HG03460 (cell line): ENCODE measurements at regions not wholly inside any gene's neighbourhood (a gene's known extent, or its start where the extent isn't known, plus 50 kb on each side); places are given as distances from the start of the nearest gene placed in this dataset.
"Not testable (repeated sequence)": the region's sequence is repeated elsewhere in the genome, so short reads cannot be mapped to it uniquely, and the experiment has no call there.

Source experiments
- ATAC-seq: cut with Tn5 transposase; IDR thresholded peaks from one replicate; pipeline ENCODE4 v1.9.1; 2021; ENCODE audit not compliant: unreplicated experiment

DNA sequence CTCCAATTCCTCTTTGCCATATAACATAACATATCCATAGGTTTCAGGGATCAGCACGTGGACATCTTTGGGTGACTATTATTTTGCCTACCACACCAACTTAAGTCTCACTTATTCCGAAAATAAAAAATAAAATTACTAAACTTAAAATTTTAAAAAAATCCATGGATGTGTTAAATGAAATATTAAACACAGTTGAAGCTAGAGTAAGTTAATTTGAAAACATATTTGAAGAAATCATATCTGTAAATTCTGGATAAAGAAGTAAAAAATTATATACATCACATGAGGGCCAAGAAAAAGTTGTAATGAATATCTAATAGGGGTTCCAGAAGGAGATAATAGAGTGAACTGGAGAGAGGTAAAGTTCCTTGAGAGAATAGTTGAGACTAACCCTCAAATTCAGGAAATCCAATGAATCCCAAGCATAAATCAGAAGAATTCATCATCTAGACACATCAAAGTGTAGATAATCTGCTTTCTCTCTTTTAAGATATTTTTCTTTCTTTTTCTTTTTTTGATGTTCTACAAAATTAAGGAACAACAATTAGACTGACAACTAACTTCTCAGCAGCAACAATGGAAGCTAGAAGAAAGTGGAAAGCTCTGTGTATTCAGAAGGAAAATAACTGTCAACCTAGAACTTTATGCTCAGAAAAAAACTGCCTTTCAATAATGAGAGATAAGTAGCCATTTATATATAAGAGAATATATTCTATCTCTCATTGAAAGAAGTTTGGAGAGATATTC lies 147.4 kb downstream of the ABHD5 start:
- ATAC-seq = no peak

GRCh38 chr3:43838877-43839276 lies 148.1 kb downstream of the ABHD5 start:
- ATAC-seq = no peak

DNA sequence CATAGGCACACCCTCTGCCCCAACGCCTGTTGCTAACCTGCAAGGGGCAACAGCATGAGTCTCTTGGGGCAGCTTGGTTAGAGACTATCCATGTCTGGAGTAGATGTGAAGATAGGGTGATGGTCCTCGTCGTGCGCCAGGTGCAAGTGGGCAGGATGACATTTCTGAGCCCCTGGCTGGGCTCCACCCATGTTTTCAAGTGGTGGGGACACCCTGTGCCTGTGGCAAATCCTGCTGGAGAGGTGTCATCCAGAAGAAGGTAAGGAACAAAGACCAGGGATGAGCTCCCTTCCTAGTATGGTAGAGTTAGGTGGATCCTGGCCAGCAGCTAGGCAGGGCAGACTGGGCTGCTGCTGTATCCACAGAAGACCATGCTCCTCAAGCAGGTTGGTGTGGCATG lies 152.6 kb downstream of the ABHD5 start:
- ATAC-seq = no peak

- no peak for ATAC-seq
Measured at GRCh38 chr3:43844757-43845156, 154.0 kb downstream of the ABHD5 start.

DNA sequence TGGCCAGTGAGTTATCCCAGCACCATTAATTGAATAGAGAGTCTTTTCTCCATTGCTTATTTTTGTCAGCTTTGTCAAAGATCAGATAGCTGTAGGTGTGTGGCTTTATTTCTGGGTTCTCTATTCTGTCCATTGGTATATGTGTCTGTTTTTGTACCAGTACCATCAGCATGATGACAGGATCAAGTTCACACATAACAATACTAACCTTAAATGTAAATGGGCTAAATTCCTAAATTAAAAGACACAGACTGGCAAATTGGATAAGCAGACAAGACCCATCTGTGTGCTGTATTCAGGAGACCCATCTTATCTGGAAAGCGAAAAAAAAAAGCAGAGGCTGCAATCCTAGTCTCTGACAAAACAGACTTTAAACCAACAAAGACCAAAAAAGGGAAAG lies 154.8 kb downstream of the ABHD5 start:
- ATAC-seq = not testable (repeated sequence)

- ATAC-seq = no peak
Measured at GRCh38 chr3:43852066-43852465, 161.3 kb downstream of the ABHD5 start.

DNA sequence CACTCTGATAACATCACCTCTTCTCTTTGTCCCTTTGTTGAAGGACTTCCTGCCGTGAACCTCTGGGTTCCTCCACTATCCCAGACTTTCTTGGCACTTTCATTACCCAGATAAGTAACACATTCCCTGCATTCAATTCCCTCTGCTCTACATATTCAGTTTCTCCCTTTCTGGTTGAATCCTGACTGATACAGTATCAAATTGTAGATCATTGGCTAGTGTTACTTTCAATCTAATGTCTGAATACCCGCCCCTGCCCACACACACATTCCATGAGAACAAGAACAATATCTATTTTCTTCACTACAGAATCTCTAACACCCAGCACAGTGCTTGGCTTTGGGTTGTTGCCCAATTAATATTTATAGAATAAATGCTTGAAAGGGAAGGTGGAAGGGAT lies 163.5 kb downstream of the ABHD5 start:
- no peak for ATAC-seq

GRCh38 chr3:43854916-43855315 lies 164.2 kb downstream of the ABHD5 start:
- no peak for ATAC-seq

- ATAC-seq = no peak
Measured at GRCh38 chr3:43855674-43856299, 165.0 kb downstream of the ABHD5 start.

GRCh38 chr3:43856351-43856750 lies 165.6 kb downstream of the ABHD5 start:
- ATAC-seq = no peak

GRCh38 chr3:43856761-43857160 lies 166.0 kb downstream of the ABHD5 start:
- ATAC-seq = no peak

GRCh38 chr3:43857361-43858293 lies 166.9 kb downstream of the ABHD5 start:
- no peak for ATAC-seq

DNA sequence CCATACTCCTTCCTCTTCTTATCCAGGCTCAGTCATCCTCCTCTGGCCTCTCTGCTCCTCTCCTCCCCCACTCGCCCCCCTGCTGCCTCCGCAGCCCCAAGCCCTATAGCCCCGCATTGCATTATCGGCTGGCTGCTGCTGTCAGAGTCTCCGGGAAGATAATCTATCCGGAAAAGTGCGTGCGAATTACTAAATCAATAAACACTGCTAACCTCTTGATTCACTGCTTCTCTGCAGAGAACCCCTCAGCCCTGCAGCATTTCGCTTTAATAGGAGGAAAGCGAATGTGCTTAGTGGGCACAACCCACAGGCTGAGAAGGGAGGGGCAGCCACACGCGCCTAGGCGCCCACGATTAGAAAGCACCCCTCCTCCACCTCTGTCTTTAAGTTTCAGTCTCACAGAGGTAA lies 167.6 kb downstream of the ABHD5 start:
- no peak for ATAC-seq

DNA sequence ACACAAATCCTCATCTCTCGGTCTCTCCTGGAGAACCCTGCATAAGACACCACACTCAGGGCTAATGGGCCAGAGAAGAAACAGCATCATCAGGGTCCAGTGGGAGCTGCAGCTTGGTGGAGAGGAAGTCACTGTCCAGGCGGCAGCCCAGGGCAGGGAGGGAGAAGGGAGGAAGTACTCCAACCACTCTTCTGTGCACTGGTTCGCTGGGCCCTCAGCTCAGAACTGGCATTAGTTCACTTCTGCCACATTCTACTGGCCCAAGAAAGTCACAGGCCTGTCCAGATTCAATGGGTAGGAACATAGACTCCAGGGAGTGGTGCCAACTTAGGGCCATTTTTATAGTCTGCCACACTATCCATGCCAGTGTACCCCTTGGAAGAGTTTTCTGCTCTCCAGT lies 169.0 kb downstream of the ABHD5 start:
- no peak for ATAC-seq

GRCh38 chr3:43861635-43862034 lies 170.9 kb downstream of the ABHD5 start:
- no peak for ATAC-seq

DNA sequence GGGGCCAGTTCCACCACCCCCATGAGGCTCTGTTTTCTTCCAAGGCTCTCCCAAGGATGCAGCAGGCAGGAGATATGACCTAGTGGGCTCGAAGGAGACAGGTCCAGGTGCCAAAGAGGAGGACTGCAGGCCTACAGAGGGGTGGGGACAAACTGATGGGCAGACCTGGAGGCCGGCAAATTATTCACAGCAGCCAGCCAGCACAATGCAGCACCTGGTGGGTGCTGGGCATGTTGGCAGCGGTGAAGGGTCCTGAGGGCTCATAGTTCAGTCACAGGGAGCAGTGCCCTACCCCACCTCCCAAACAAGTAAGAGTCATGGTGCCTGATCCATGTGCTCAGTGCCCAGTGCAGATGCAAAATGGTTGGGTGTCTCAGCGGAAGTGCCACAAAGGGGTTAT lies 171.7 kb downstream of the ABHD5 start:
- no peak for ATAC-seq

- no peak for ATAC-seq
Measured at GRCh38 chr3:43862992-43863805, 172.5 kb downstream of the ABHD5 start.

DNA sequence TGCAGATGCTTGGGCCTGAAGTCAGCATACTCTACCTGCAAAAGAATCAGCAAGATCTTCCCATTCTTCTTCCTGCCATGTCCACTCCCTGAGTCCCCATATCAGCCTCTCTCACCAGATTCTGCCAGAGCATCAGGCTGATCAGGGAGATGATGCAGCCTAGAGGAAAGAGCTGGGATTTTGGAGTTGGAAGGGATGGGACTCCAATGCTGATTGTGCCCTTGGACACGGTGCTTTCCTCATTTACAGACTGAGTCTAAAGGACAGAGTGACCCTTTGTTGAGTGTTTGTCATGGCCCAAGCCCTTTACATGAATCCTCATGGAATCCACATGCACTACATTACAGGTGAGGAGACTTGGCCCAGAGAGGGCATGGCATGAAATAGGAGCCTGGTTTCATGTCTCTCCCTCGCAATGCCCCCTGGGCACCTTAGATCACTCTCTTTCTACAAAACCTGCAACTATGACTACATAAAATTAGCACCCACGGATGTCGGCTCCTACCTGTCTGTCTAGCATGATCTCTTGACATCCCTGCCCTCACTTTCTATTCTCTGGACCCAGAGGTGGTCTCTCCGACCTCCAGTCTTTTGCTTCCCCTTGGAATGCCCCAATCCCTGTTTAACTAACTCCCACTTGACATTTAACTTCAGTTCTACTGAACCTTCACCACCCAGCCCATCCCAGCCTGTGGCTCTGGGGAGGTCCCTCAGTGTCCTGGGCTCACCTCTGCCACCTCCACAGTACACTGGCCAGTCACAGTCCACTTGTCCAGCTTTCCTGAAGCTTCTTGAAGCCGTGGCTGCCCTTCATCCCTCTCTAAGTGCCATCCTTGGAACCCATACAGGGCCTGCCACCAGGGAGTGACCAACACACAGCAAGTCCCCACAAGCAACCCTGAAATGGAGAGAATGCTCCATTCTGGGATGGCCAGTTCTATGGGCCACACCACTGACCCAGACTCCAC lies 173.5 kb downstream of the ABHD5 start:
- no peak for ATAC-seq

- ATAC-seq = no peak
Measured at GRCh38 chr3:43865351-43865750, 174.6 kb downstream of the ABHD5 start.
